ENCODE measurements at regions not wholly inside any gene's neighbourhood (a gene's known extent, or its start where the extent isn't known, plus 50 kb on each side); places are given as distances from the start of the nearest gene placed in this dataset.

DNA sequence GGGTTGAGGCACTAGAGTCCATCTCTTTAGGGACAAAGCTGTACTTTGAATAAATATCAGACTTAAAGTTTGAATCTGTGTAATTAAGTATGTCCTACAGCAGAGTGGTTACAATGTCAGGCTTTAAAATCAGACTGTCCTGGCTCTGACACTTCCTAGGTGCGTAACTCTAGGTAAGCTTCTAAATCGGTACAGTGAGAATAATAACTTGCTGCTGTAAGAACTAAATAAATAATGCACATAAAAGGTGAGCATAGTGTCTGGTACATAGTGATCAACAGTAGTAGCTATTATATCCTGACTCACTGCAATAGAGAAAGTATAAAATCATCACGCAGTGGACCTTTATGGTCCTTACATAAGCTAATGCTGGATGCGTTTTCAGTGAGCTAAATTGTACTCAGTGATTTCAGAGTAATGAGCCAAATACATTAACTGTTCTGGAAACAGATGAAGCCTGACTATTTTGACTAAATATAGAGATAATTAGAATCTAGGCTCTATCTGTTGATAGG is 72.2 kb upstream of the PDK4 start:
- no peak for DNase-seq (ENCODE audit: low spot score)
- no peak for ATAC-seq

DNA sequence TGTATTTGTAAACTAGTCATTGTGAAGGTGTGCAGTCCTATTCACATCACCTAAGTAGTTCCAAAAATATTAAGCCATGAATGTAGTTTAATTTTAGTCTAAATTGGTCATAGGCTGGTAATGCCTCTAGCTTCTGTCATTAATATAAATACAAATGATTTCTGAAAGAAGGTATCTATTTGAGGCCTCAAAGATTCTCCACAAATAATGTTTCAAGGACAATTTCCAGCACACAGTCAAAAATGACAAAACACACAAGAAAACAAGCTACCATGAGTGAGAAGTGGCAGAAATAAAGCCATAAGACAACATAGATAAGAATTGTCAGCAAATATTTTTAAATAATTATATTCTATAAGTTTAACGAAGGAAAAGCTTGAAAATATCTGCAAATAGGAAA is 66.7 kb upstream of the PDK4 start:
- DNase-seq (ENCODE audit: low spot score) (no peak), ATAC-seq (no peak)

DNA sequence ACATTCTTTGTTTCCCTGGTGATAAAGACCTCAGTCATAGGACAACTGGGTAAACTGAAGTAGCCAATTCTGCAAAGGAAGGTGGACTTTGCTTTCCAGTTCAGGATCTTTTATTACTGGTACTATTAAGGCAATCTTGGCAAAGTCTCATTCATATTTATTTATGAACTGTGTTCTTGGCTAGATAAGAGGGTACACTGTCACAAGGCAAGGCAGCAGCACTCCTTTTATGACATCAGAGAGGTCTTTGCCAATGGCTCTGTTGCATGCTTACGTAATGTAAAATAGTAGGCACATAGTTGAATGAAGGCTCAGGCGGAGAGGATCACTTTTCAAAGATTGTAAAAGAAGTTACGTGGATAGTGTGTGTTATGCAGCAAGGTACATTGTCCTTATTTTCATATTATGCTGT is 63.7 kb upstream of the PDK4 start:
- no peak for DNase-seq (ENCODE audit: low spot score)
- no peak for ATAC-seq

DNA sequence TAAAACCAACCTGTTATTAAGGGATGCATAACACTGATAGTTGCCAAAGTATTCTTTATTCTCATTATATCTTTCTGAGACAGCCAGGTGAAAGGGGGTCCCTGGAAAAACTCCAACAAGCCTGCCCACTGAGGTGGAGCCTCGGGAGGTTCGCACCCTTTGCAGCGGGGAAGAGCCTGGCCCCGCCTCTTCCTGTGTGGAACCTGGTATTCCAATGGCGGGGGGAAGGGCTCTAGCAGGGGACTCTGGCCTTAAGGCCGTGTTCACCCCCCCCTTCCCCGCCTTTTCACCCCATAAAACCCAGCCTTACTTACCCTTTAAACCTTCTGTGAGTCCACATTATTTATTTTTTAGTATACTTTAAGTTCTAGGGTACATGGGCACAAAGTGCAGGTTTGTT is 62.4 kb upstream of the PDK4 start:
- DNase-seq (ENCODE audit: low spot score) (no peak), ATAC-seq (no peak)

DNA sequence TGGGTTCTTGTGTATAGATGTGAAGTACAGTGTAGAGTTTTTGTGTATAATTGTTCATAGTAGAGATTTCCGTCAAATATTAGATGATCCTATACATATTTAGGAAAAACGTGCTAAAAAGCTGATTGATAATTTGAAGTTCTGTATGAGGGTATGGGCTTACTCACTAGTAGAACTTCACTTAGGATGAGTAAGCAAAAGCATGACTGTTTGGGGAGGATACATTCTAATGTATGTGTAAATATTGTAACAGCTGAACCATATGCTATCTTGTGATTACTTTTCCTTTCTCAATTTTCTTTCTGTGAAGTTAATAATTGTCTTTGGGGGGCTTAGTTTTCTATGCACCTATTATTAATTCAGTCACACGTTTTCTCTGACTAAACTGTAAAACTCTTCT is 53.2 kb upstream of the PDK4 start:
- no peak for DNase-seq (ENCODE audit: low spot score)
- ATAC-seq: no peak

DNA sequence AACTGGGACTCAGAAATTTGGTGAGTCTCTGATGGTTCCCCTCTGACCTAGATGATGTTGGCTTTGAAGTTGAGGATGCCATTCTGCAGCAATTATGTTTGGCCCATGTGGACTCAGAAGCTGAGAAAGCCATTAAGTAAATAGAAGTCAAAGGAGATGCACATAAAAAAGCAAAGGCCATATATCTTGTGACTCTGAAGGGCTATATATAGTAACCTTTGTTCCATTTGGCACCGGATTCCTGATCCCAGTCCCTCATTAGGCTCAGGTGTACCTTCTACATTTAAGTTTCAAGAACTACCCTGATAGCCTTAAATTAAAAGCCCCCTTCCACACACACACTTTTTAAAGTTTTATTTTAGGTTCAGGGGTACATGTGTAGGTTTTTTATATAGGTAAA is 50.0 kb upstream of the PDK4 start:
- ATAC-seq (no peak), DNase-seq (ENCODE audit: low spot score) (no peak)
